HG03097 (cell line): ENCODE measurements at regions not wholly inside any gene's neighbourhood (a gene's known extent, or its start where the extent isn't known, plus 50 kb on each side); places are given as distances from the start of the nearest gene placed in this dataset.

Experiments used
- ATAC-seq: cut with Tn5 transposase; IDR thresholded peaks from one replicate; pipeline ENCODE4 v1.9.1; 2021; ENCODE audit not compliant: unreplicated experiment, low FRiP score

DNA sequence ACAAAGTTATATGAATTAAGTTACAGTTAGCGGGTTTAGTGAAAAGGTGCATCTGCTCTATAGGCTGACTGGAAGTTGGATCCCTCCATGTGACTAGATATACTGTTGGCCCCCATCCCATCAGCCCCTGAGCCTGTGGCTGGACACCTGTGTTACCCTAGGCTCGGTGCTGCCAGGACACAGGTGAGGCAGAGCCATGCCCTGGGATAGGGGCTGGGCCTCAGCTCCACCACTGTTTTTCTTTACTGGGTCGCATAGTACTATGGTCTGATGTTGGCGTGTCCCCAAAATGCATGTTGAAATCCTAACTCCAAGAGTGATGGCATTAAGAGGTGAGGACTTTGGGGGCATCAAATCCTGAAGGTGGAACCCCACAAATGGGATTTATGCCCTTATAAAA is 638.6 kb upstream of the ID2 start:
- no peak for ATAC-seq

DNA sequence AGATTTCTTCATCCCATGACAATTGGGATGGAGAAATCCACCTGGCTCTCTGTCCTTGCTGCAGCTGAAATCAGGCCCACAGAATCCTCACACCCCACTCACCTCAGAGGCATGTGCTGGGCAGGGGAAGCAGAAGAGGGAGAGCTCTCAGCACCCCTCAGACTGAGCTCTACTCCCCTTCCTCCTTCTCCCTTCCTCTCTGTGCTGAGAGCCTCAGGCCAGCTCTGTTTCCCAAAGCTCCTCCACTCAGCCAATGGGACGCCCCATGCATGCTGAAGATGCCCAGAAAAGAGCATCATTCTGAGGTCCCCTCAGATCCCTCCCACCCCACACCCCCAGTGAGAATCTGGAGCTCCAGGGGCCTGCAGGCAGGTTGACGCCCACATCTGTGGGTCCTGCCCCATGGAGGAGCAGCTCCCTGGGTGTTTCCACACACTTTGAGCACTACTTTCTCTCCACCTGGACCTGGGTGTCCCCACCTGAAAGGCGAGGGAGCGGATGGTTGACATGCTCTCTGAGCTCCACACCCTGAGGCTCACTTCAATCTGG is 637.7 kb upstream of the ID2 start:
- no peak for ATAC-seq

DNA sequence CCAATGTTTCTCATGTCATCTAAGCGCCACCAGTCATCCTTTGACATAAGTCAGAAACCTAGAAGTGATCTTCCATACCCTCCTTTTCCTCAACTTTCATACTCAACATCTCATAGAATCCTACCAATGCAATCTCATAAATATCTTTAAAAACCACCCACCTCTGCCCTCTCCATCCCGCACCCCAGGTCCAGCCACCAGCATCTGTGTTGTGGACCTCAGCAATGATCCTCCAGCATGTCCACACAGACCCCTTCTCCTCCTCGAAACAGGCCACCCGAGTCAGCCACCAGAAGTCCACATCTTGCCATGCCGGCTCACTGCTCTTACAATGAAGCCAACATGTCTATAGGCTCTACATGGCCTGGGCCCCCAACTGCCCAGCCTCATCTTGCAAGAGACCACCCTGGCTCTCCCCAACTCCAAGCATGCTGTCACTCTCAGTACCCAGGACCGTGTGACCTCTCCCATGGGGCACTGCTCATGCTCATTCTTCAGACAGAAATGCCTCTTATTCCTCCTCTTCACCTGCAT is 636.7 kb upstream of the ID2 start:
- no peak for ATAC-seq

DNA sequence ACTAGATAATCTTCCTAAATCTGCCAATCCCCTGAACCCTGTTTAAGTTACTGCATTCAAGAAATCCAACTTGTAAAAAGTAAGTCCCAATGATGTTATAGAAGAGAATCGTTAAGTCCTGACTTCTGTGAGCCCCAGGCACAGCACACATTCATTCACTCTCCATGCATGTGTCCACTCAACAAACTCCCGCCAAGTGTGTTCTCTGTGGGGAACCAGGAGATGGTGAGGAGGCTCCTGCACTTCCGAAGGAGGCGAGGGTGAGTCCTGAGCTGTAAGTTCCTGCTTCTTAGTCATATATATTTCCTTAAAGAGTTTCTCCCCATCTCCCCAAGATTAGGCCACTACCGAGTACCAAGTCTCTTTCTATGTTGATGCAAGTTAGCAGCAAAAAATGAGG is 635.0 kb upstream of the ID2 start:
- no peak for ATAC-seq

DNA sequence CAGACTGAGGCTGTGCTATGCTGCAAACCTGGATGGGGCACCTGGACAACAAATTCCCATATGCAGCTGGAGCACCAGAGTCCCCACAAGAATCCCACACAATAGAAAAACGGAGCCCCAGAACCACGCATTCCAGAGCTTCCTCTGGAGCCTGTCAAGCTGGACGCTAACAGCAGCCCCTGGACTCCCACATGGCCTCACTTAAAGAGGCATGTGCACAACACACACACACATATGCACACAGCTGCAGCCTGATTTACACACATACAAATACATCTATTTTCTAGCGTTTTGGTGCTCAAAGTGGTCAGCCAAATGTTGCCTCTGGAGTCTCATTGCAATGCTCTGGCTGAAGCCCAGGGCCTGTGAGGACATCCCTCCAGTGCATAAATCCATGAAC is 632.7 kb upstream of the ID2 start:
- no peak for ATAC-seq

DNA sequence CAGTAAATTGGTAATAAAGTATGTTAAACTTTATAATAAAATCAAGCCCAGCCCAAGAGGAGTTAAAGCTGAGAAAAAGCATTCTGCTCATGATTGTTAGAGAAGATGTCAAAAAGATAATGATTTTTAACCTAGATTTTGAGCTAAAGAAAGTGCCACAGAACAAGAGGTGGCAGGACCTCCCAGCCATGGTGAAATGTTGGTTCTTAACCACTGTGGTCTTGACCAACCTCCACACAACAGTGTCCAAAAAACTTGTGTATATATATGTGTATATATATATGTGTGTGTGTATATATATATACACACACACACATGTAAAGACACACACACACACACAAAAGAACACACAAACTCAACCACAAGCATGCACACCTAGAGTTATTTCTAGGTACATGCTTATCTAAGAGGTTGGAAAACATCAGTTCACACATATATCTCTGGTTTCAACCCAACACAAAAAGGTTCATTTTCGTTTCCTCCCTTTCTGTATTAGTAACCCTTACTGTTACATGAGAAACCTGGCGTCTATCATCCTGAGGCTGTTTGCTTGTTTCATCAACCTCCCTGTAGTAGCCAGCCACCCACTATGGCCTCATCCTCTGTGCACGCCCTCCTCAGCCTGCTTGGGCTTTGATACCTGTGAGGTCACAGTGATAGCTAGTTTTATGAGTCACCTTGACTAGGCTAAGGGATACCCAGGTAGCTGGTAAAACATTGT is 631.8 kb upstream of the ID2 start:
- ATAC-seq, result peak; percentile 82

DNA sequence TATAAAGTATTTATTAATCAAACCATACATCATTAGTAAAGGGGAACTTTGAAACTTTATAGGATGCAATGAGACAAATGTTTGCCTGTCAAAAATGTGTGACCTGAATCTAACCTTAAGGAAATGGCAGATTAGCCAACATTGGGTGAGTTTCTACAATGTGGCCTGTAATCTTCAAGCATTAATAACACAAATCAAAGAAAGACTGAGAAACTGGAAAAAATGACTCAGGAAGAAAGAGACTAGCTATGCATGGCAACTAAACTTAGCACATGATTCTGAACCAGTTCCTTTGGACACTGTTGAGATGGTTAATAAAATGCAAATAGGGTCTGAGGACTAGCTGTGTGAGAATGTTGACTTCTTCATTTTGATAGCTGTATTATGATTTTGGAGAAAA is 628.6 kb upstream of the ID2 start:
- no peak for ATAC-seq

DNA sequence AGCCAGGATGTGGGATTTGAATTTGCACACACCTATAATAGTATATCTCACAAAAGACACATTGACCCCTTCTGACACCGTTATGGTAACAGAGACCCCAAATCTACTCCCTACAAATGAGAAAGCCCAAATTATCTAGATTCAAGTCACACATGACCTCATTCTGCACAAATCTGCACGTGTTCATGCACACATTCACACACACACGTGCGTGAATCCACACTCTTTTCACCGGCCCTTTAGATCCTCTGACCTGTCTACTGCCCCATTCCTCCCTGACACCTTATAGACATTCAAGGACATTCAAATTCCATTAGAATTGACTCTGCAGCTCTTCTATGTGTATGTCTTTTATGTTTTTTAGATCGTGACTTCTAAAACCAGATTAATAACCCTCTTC is 627.8 kb upstream of the ID2 start:
- ATAC-seq, result no peak

DNA sequence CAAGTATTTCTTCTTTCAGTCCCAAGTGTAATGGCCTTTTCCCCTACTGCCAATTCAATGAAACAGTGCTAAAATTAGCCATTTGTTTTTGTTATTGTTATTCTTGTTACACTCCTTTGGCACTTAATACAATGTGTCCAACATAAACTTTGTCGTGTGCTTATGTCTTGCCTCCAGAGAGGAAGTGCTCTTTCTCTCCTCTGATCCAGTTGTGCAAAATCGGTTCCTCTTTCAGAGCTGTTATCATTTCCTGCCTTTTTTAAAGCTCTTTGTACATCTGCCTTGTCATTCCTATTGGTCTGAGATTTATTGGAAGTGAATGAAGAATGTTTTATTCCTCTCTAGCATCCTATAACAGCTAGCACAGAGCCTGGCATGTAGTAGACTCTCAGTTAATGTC is 623.2 kb upstream of the ID2 start:
- ATAC-seq, result no peak

DNA sequence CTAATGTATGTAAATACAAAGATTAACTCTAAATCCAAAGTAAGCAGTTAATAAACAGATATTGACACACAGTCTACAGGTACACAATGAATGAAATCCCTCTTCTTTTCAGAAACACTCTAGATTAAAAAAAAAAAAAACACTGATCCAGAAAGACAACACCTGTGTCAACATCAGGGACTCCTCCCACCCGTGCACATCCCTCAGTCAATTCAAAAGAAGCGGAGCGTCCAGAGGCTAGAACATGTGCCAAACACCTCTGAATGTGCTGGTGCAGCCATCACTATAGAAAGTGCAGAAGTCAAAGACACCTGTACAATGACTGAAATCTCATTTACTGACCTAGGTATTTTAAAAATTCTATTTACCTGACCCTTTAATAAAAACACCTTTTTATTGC is 622.6 kb upstream of the ID2 start:
- no peak for ATAC-seq

DNA sequence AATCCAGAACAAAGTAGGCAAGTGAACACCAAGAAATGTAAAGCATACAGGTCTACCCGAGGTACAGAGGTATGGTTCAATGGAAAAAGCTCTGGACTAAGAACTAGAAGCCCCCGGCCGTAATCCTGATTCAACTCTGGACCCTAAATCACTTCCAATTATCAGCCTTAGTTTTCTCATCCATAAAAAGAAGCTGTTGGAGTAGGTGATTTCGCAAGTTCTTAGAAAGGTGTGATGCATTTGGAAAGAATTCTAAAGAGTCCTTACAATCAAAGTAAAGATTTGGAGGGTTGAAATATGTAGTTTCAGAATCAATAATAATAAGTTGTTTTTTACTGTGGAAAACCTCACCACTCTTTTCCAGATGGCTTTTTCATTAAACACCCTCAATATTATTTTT is 622.1 kb upstream of the ID2 start:
- ATAC-seq, result no peak

DNA sequence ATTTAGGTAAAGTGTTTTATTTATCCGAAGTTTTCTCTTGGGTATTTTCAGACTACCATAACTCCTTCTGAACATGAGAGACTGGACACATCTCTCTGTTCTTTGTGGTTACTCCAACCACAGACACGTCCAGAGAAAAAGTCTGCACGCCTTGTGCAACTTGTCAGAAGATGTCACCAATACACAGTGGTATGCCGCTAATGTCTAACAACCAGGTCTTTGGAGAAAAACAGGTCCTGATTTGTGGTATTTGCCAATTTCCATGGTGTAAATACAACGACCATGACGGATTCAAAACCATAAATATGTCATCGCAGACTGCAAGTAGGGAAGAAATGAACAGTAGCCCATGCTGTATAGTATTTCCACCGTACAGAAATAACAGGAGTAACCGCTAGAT is 620.6 kb upstream of the ID2 start:
- no peak for ATAC-seq

DNA sequence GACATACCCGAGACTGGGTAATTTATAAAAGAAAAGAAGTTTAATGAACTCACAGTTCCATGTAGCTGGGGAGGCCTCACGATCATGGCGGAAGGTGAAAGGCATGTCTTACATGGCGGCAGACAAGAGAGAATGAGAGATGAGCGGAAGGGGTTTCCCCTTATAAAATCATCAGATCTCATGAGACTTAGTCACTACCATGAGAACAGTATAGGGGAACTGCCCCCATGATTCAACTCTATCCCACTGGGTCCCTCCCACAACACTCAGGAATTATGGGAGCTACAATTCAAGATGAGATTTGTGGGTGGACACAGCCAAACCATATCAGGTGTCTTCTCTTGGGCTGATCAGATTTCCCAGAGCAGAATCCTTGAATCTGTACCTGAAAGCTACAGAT is 617.3 kb upstream of the ID2 start:
- no peak for ATAC-seq

DNA sequence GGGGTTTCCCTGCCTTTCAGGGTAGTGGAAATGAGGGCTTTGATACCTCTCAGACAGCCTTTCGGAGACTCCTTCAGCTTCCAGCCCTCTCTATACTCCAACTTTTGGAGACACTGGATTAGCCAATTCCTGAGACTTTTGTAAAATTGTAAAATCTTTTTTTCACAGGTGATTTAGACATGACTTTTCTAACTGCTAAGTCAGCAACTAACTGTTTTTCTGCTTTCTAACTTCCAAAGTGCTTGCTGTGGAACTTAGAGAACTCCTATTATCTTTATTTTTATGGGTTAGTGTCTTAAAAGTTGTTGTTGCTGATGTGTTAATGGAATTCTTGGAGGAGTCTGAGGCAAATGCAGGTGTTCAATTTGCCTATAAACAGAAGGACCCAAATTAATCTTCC is 616.7 kb upstream of the ID2 start:
- no peak for ATAC-seq

DNA sequence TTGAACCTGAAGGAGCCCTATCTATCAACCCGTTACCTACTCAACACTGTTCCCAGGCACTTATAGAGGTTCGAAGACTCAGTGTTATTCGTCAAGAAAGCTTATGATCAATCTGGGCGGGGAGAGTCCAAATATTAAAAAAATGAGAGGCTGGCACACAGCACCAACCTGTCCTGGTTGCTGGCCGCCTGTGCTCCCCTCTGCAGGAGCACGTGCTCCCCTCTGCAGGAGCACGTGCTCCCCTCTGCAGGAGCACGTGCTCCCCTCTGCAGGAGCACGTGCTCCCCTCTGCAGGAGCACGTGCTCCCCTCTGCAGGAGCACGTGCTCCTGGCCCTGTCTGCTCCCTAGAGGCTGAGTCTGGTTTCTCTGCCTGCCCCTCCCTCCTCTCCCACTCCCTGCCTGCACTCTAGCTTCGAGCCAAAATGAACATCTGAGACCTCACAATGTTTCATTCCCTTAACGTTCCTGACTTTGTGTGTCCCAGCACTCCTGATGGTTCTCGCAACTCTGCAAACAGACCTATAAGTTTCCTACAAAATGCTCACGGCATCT is 614.0 kb upstream of the ID2 start:
- ATAC-seq, result no peak

DNA sequence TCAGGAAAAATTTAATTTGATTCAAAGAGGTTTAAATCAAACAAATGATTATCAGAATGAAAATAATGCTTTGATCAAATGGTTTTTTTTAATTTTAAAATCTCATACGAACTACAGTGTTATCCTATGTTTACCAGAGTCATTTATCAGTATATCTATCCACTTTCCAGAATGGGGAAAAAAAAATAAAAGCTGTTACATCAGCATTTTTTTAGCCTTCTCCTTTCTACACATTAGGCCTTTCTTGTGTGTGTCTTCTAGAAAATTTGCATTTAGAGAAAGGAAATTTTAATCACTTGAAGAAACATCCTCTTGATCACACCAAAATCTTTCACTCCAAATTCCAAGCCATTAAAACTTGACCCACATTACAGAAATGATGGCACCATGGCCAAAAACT is 608.9 kb upstream of the ID2 start:
- ATAC-seq, result no peak

DNA sequence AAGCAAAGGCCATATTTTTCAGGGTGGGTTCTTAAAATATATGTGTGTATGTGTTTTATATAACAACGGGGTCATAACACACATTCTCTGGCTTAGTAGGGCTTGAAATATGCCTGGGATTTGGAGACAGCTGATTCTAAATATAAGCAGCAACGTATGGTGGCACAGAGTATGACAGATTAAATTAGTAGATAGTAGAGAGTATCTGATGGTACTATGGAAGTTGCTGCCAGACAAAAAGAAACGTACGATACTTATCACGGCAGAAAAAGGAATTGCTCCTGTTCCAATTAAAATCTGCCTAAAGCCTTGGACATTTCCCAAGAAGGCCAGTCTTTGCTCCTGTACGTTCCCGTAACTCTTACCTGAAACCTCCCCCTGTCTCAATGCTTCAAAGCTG is 607.9 kb upstream of the ID2 start:
- ATAC-seq, result no peak

DNA sequence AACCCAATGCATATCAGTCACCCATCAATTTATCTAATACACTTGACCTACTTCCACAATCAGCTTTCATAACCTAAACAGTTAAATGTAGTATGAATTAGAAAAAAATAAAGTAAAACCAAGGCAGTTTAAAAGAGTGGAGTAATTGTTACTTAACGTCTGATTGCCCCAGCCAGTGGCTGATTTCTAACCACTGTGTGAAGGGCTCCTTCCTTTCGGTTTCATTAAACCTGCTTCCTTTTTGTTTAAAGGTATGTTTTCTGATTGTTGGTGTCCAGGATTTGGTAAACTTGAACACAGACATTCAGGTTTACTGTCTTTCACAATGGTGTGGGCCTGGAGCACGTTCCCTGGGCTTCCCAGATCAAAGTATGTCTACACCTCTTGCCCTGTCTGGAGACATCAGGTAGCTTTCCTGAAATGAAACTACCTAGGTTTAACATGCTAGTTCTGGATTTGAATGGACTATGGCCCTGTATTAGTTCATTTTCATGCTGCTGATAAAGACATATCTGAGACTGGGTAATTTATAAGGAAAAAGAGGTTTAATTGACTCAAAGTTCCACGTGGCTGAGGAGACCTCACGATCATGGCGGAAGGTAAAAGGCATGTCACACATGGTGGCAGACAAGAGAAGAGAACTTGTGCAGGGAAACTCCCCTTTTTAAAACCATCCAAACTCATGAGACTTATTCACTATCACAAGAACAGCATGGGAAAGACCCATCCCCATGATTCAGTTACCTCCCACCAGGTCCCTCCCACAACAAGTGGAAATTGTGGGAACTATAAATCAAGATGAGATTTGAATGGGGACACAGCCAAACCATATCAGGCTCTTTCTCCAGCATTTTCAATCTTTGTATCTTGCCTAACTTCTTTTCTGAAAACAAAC is 605.2 kb upstream of the ID2 start:
- ATAC-seq, result no peak

DNA sequence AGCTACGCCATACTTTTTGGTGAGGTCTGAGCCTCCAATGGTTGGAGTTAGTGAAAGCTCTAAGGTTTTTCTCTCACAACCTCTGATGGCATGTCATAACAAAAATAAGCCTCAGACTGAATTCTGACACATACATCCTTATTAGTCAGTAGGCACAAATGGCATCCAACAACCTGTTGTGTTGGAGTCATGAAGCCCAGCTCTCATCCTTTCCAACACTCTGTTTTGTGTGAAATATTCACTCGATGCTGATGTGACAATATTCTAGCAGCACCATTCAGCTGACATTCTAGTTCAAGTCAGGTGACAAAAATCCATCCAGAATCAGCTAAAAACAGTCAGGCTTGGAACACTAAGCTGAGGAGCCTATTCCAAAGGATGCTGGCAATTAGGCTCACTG is 603.2 kb upstream of the ID2 start:
- ATAC-seq, result no peak

DNA sequence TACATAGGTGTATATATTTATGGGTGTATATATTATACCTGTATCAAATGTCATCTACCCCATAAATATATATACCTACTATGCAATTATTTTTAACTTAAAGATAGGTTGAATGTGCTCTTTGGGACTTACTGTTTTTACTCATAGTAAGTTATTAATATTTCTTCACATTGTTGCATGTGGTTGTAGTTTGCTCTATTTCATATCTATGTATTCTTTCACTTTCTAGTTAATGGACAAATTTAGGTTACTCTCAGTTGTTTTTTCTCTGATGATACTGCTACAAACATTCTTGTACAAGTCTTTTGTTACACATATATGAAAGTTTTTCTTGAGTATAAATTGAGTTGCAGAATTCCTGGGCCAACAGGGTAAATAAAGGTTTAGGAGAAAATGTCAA is 601.8 kb upstream of the ID2 start:
- no peak for ATAC-seq

DNA sequence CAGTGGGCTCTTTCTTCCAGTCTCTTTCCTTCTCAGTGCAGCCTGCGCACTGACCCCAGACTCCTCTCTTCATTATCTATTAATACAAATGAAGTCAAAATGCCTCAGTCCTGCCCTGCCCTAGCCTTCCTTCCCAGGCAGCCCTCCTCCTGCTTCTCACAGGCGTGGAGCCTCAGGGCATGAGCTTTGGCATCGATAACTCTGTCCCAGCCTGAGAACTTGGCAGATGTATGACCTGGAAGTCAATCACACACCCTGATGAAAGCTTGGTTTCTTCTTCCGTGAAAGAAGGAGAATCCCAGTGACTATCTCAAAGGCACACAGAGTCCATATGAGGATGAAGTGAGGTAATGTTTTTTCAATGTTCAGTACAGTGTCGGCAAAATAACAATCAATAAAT is 600.7 kb upstream of the ID2 start:
- ATAC-seq, result no peak
